SK-N-SH (cell line): ENCODE measurements at regions not wholly inside any gene's neighbourhood (a gene's known extent, or its start where the extent isn't known, plus 50 kb on each side); places are given as distances from the start of the nearest gene placed in this dataset.

Experiments used
- CTCF ChIA-PET: fragments of 300-600, 350-600 bp; formaldehyde crosslinking; extraction: SDS; loops from one replicate; lab custom pipeline; 2021; lab: Yijun Ruan, JAX
- POLR2A ChIA-PET: fragments of 350-600 bp; sonication (Branson Sonifier 250); formaldehyde crosslinking; extraction: SDS; loops from one replicate; lab custom pipeline; 2020; ENCODE audit warnings: antibody characterized with exemption, inconsistent platforms; lab: Yijun Ruan, JAX
- DNase-seq: peaks from one replicate; pipeline ENCODE4 v3.0.0; 2012
- H2AFZ ChIP-seq: fragments of 200-600 bp; sonication (generic); 2 replicates; pipeline ENCODE4 v1.8.1; 2016; ENCODE audit warnings: antibody characterized with exemption, mild to moderate bottlenecking, low read depth
- H3F3A ChIP-seq: fragments of 200-600 bp; sonication (generic); replicated peaks from 2 replicates; pipeline ENCODE3; 2016; ENCODE audit warnings: antibody characterized with exemption, mild to moderate bottlenecking; ENCODE audit not compliant: insufficient read depth
- H3K27ac ChIP-seq, 2 experiments: fragments of 200-500 bp in 1 of 2; fragments of 200-600 bp in 1 of 2; sonication (Bioruptor generic) in 1 of 2; sonication (generic), shearing (Covaris generic) in 1 of 2; 2 replicates each; pipeline versions ENCODE4 v1.5.1 to v1.6.1; 2014 to 2016; ENCODE audit warnings: low read depth in 2 of 2, inconsistent platforms in 1 of 2, low read length in 1 of 2, mild to moderate bottlenecking in 1 of 2, mixed read lengths in 1 of 2
- H3K27me3 ChIP-seq: fragments of 200-600 bp; sonication (generic), shearing (Covaris generic); 2 replicates; pipeline ENCODE4 v1.6.1; 2016; ENCODE audit warnings: mixed run types; ENCODE audit not compliant: insufficient read depth
- H3K36me3 ChIP-seq, 2 experiments: fragments of 200-500 bp in 1 of 2; fragments of 200-600 bp in 1 of 2; sonication (Bioruptor generic) in 1 of 2; sonication (generic) in 1 of 2; replicated peaks in 1 of 2; 2 replicates each; pipeline versions ENCODE3 to v1.5.1; 2014 to 2016; ENCODE audit warnings: low read length in 1 of 2, mild to moderate bottlenecking in 1 of 2; ENCODE audit not compliant: insufficient read depth in 2 of 2, control insufficient read depth in 1 of 2
- H3K4me1 ChIP-seq, 2 experiments: fragments of 200-500 bp in 1 of 2; fragments of 200-600 bp in 1 of 2; sonication (Bioruptor generic) in 1 of 2; sonication (generic), shearing (Covaris generic) in 1 of 2; 2 replicates each; pipeline versions ENCODE4 v1.5.1 to v1.6.1; 2014 to 2016; ENCODE audit warnings: low read depth in 1 of 2, low read length in 1 of 2, mixed run types in 1 of 2; ENCODE audit not compliant: insufficient read depth in 2 of 2, control insufficient read depth in 1 of 2
- H3K4me2 ChIP-seq: fragments of 200-600 bp; sonication (generic), shearing (Covaris generic); 2 replicates; pipeline ENCODE4 v1.6.1; 2017; ENCODE audit warnings: mixed run types
- H3K4me3 ChIP-seq, 2 experiments: fragments of 200-500 bp in 1 of 2; fragments of 200-600 bp in 1 of 2; sonication (Bioruptor generic) in 1 of 2; sonication (generic), shearing (Covaris generic) in 1 of 2; 2 replicates each; pipeline versions ENCODE4 v1.5.1 to v1.8.1; 2014 to 2016; ENCODE audit warnings: low read depth in 2 of 2, inconsistent platforms in 1 of 2, low read length in 1 of 2, mild to moderate bottlenecking in 1 of 2, mixed read lengths in 1 of 2, moderate library complexity in 1 of 2
- H3K79me2 ChIP-seq: fragments of 200-600 bp; sonication (generic); 2 replicates; pipeline ENCODE4 v1.8.1; 2017; ENCODE audit warnings: mild to moderate bottlenecking; ENCODE audit not compliant: insufficient read depth
- H3K9ac ChIP-seq: fragments of 200-600 bp; sonication (generic); 2 replicates; pipeline ENCODE4 v1.6.1; 2017; ENCODE audit warnings: mixed run types
- H3K9me2 ChIP-seq: fragments of 200-600 bp; sonication (generic); 2 replicates; pipeline ENCODE4 v1.6.1; 2017; ENCODE audit warnings: mixed run types
- H3K9me3 ChIP-seq: fragments of 200-600 bp; sonication (generic); 2 replicates; pipeline ENCODE4 v1.6.1; 2017; ENCODE audit warnings: mixed run types, mild to moderate bottlenecking, moderate library complexity
- H4K20me1 ChIP-seq: fragments of 200-600 bp; sonication (generic); 2 replicates; pipeline ENCODE4 v1.6.1; 2017; ENCODE audit warnings: mild to moderate bottlenecking, mixed run types; ENCODE audit not compliant: insufficient read depth
- CHD2 ChIP-seq: fragments of 150-350 bp; IDR thresholded peaks from 2 replicates; pipeline ENCODE4 v1.6.1; 2018; ENCODE audit warnings: low read length; ENCODE audit not compliant: partially characterized antibody
- ELF1 ChIP-seq: IDR thresholded peaks from 2 replicates; pipeline ENCODE4 v1.4.0; 2012
- EP300 ChIP-seq, 2 experiments: IDR thresholded peaks; 2 replicates each; pipeline versions ENCODE4 v1.4.0 to v1.6.1; 2012; ENCODE audit warnings: borderline replicate concordance in 1 of 2, low read depth in 1 of 2, low read length in 1 of 2
- EZH2phosphoT487 ChIP-seq: fragments of 200-600 bp; sonication (generic); IDR thresholded peaks from 2 replicates; pipeline ENCODE4 v1.6.1; 2017; ENCODE audit warnings: low read depth, mixed run types, mild to moderate bottlenecking, antibody characterized with exemption, moderate library complexity, borderline replicate concordance
- FOSL2 ChIP-seq: IDR thresholded peaks from 2 replicates; pipeline ENCODE4 v1.4.0; 2012; ENCODE audit warnings: low read depth, mild to moderate bottlenecking, moderate library complexity, borderline replicate concordance
- FOXJ3 ChIP-seq: sonication (generic); formaldehyde crosslinking; IDR thresholded peaks from 2 replicates; pipeline ENCODE4 v1.5.1; 2020; ENCODE audit warnings: mild to moderate bottlenecking, missing genetic modification reagents
- FOXM1 ChIP-seq: IDR thresholded peaks from 2 replicates; pipeline ENCODE4 v1.4.0; 2012; ENCODE audit warnings: low read depth, mild to moderate bottlenecking
- GATA2 ChIP-seq: sonication (generic); formaldehyde crosslinking; IDR thresholded peaks from 2 replicates; pipeline ENCODE4 v1.5.0; 2020; ENCODE audit warnings: mild to moderate bottlenecking, missing genetic modification reagents
- MAX ChIP-seq: IDR thresholded peaks from 2 replicates; pipeline ENCODE4 v1.4.0; 2012; ENCODE audit warnings: low read depth
- MEF2A ChIP-seq: IDR thresholded peaks from 2 replicates; pipeline ENCODE4 v1.4.0; 2012; ENCODE audit warnings: low read depth, borderline replicate concordance
- PBX3 ChIP-seq: IDR thresholded peaks from 2 replicates; pipeline ENCODE4; 2012
- POLR2AphosphoS5 ChIP-seq: IDR thresholded peaks from 2 replicates; pipeline ENCODE4 v1.6.1; 2012; ENCODE audit warnings: low read depth, low read length
- RCOR1 ChIP-seq: fragments of 150-350 bp; IDR thresholded peaks from 2 replicates; pipeline ENCODE4 v1.6.1; 2017; ENCODE audit warnings: antibody characterized with exemption, low read length
- RXRA ChIP-seq: IDR thresholded peaks from 2 replicates; pipeline ENCODE4 v1.4.0; 2012; ENCODE audit warnings: low read depth, mild to moderate bottlenecking, borderline replicate concordance
- SIN3A ChIP-seq: IDR thresholded peaks from 2 replicates; pipeline ENCODE4 v1.6.1; 2012; ENCODE audit warnings: low read depth, mild to moderate bottlenecking, low read length, moderate library complexity, borderline replicate concordance
- TAF1 ChIP-seq: IDR thresholded peaks from 2 replicates; pipeline ENCODE4 v1.6.1; 2012; ENCODE audit warnings: low read depth, mild to moderate bottlenecking, low read length, moderate library complexity, borderline replicate concordance
- TCF12 ChIP-seq: IDR thresholded peaks from 2 replicates; pipeline ENCODE4 v1.4.0; 2012
- TEAD4 ChIP-seq: IDR thresholded peaks from 2 replicates; pipeline ENCODE4 v1.4.0; 2012; ENCODE audit warnings: mild to moderate bottlenecking, borderline replicate concordance; ENCODE audit not compliant: insufficient read depth
- USF2 ChIP-seq: fragments of 150-350 bp; IDR thresholded peaks from 2 replicates; pipeline ENCODE4 v1.6.1; 2017; ENCODE audit warnings: antibody characterized with exemption, low read length, low read depth, borderline replicate concordance
- YY1 ChIP-seq: IDR thresholded peaks from 2 replicates; pipeline ENCODE4 v1.4.0; 2012; ENCODE audit warnings: low read depth, mild to moderate bottlenecking
- WGBS: methylation state at CpG from one replicate; pipeline ENCODE4 v1.1.6; 2017; ENCODE audit warnings: low lambda C conversion rate; 5-methylcytosine and 5-hydroxymethylcytosine counted together
- TF ChIP-seq, protein P1 (sequence below): fragments of 150-350 bp; IDR thresholded peaks from 2 replicates; pipeline ENCODE4 v1.6.1; 2016; ENCODE audit warnings: mild to moderate bottlenecking, low read depth, low read length

- Histone ChIP-seq H3K4me2 (no peak overlapping the region), H4K20me1 (no peaks in the 10 kb centered on the region), H3K9me2 (no peaks in the 10 kb centered on the region), H2AFZ (no peak overlapping the region), H3K27ac (no peak overlapping the region), H3K27me3 (no peaks in the 10 kb centered on the region; the same call in 1 of the 2 replicates), H3K36me3 (no peaks in the 10 kb centered on the region), H3K4me1 (no peaks in the 10 kb centered on the region), H3K4me3 (no peak overlapping the region), H3K9ac (no peak overlapping the region), H3K9me3 (no peaks in the 10 kb centered on the region), H3K79me2 (no peaks in the 10 kb centered on the region), H3F3A (no peaks in the 10 kb centered on the region)
- no peak for TF ChIP-seq TCF12
- no peak for TF ChIP-seq POLR2AphosphoS5
- no peak for TF ChIP-seq FOSL2
- no peak for TF ChIP-seq ELF1
- TF ChIP-seq MEF2A, result no peak
- no peak for TF ChIP-seq TEAD4
- no peak for TF ChIP-seq USF2
- no peak for TF ChIP-seq GATA2 (CRISPR knock-in tag)
- no peak for TF ChIP-seq YY1
- TF ChIP-seq, protein P1, sequence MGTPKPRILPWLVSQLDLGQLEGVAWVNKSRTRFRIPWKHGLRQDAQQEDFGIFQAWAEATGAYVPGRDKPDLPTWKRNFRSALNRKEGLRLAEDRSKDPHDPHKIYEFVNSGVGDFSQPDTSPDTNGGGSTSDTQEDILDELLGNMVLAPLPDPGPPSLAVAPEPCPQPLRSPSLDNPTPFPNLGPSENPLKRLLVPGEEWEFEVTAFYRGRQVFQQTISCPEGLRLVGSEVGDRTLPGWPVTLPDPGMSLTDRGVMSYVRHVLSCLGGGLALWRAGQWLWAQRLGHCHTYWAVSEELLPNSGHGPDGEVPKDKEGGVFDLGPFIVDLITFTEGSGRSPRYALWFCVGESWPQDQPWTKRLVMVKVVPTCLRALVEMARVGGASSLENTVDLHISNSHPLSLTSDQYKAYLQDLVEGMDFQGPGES, result no peak
- TF ChIP-seq EZH2phosphoT487, result no peak
- no peak for DNase-seq
- ChIA-PET CTCF (no interaction called here), POLR2A (no interaction called here)
- 26% methylated on average over 6 of the region's 11 CpGs for WGBS
Measured at GRCh38 chr5:2282034-2282690, 399.4 kb upstream of the IRX4 start.

- DNase-seq, result no peak
Measured at GRCh38 chr5:2281446-2281845, 398.7 kb upstream of the IRX4 start.

More at GRCh38 chr5:2281446-2281845, 398.7 kb upstream of the IRX4 start:
- no peak overlapping the region for H3K4me3 ChIP-seq
- H4K20me1 ChIP-seq, result no peaks in the 10 kb centered on the region
- no peaks in the 10 kb centered on the region for H3K9me3 ChIP-seq
- ChIA-PET POLR2A (no interaction called here), CTCF (no interaction called here)
- no peaks in the 10 kb centered on the region for H3K79me2 ChIP-seq
- WGBS, result 2% methylated on average over 3 of the region's 3 CpGs
- no peaks in the 10 kb centered on the region for H3F3A ChIP-seq
- peaks cover 3% of the 10 kb centered on the region; the same call in 1 of the 2 replicates for H3K27me3 ChIP-seq
- no peak overlapping the region for H3K9ac ChIP-seq
- no peaks in the 10 kb centered on the region for H3K4me1 ChIP-seq
- TF ChIP-seq FOSL2 (no peak), TAF1 (no peak), SIN3A (no peak), EZH2phosphoT487 (no peak), TEAD4 (no peak), CHD2 (no peak), MAX (no peak), USF2 (no peak), MEF2A (no peak), RXRA (no peak), GATA2 (CRISPR knock-in tag) (no peak), RCOR1 (no peak), PBX3 (no peak), FOXJ3 (CRISPR knock-in tag) (no peak), FOXM1 (no peak), EP300 (IDR thresholded peaks at IDR 0.05; ENCODE audit: borderline replicate concordance in 1 of 2, low read depth in 1 of 2, low read length in 1 of 2) (no peak)
- no peak overlapping the region for H2AFZ ChIP-seq
- H3K36me3 ChIP-seq, result no peaks in the 10 kb centered on the region
- H3K4me2 ChIP-seq, result no peak overlapping the region
- H3K9me2 ChIP-seq, result no peaks in the 10 kb centered on the region
- no peak overlapping the region for H3K27ac ChIP-seq
